NCI-H1694 treated with DMSO at 0.1 percent for 48 hours (cell line): ENCODE measurements at regions not wholly inside any gene's neighbourhood (a gene's known extent, or its start where the extent isn't known, plus 50 kb on each side); places are given as distances from the start of the nearest gene placed in this dataset.

ENCODE experiments used
- DNase-seq: peaks from one replicate; lab custom pipeline; 2025; lab: John Stamatoyannopoulos, UW

- DNase-seq = no peak
Measured at GRCh38 chr20:22861231-22861980, 173.7 kb upstream of the SSTR4 start.

GRCh38 chr20:22861990-22862389 is 173.1 kb upstream of the SSTR4 start:
- DNase-seq = no peak

- DNase-seq = no peak
Measured at GRCh38 chr20:22862671-22863230, 172.4 kb upstream of the SSTR4 start.

- no peak for DNase-seq
Measured at GRCh38 chr20:22863826-22864225, 171.3 kb upstream of the SSTR4 start.

- DNase-seq = no peak
Measured at GRCh38 chr20:22866812-22867341, 168.2 kb upstream of the SSTR4 start.

- DNase-seq = no peak
Measured at GRCh38 chr20:22878166-22878565, 156.9 kb upstream of the SSTR4 start.

- DNase-seq = no peak
Measured at GRCh38 chr20:22880277-22880676, 154.8 kb upstream of the SSTR4 start.

- DNase-seq = no peak
Measured at GRCh38 chr20:22887796-22888195, 147.3 kb upstream of the SSTR4 start.

- no peak for DNase-seq
Measured at GRCh38 chr20:22890594-22891300, 144.4 kb upstream of the SSTR4 start.

- no peak for DNase-seq
Measured at GRCh38 chr20:22901164-22901563, 133.9 kb upstream of the SSTR4 start.

- DNase-seq = no peak
Measured at GRCh38 chr20:22901921-22902320, 133.2 kb upstream of the SSTR4 start.

GRCh38 chr20:22904386-22904785 is 130.7 kb upstream of the SSTR4 start:
- no peak for DNase-seq

- DNase-seq = no peak
Measured at GRCh38 chr20:22904905-22905304, 130.2 kb upstream of the SSTR4 start.

- no peak for DNase-seq
Measured at GRCh38 chr20:22905658-22906057, 129.5 kb upstream of the SSTR4 start.

GRCh38 chr20:22908437-22908836 is 126.7 kb upstream of the SSTR4 start:
- DNase-seq = no peak

GRCh38 chr20:22908944-22909343 is 126.2 kb upstream of the SSTR4 start:
- no peak for DNase-seq

GRCh38 chr20:22909436-22909835 is 125.7 kb upstream of the SSTR4 start:
- no peak for DNase-seq

GRCh38 chr20:22910287-22910852 is 124.7 kb upstream of the SSTR4 start:
- DNase-seq = no peak

- DNase-seq = no peak
Measured at GRCh38 chr20:22914291-22914690, 120.8 kb upstream of the SSTR4 start.

GRCh38 chr20:22915512-22915911 is 119.6 kb upstream of the SSTR4 start:
- DNase-seq = no peak

GRCh38 chr20:22916021-22916842 is 118.9 kb upstream of the SSTR4 start:
- DNase-seq = no peak
